ENCODE measurements at regions not wholly inside any gene's neighbourhood (a gene's known extent, or its start where the extent isn't known, plus 50 kb on each side); places are given as distances from the start of the nearest gene placed in this dataset.
"Not testable (repeated sequence)": the region's sequence is repeated elsewhere in the genome, so short reads cannot be mapped to it uniquely, and the experiment has no call there.

DNA sequence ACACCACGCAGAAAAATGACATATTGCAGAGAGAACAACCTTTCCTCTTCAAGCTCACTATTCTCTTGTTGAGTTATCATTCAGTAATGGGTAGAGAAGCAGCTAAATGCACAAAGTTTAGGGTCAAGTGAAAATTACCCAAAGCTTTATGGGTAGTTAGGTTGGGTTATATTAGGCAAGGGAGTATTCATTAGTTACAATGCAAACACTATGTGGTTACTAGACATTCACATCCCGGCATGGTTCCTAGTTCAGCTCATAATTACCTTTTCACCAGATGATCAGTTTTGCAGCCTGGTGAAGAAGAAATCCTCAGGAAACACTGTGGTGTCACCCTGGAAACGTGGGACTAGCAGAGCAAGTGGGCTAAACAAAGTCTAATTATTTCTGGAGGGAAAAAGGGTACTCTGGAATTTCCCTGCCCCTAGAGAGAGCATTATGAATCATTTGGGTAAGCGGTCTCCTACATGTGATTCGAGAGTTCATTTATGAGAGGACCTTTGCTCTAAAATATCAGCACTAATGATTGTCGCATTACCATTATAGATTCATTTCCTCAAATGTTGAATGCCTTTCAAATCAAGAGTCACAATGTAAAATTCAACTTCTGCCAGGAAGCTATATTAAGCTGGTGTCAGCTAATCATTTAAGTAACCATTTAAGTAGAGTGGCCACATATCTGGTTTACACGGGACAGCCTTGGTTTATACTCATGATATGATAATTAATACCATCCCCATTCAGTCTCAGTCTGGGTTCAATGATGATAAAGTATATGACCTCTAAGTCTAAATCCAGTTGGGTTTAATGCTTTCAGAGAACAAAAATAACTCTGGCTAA lies 1208.0 kb downstream of the DIAPH3 start:
- Mint-ChIP-seq H3K9me3 (peaks cover 1% of the 10 kb centered on the region), H3K27ac (no peak overlapping the region), H3K27me3 (no peaks in the 10 kb centered on the region), H3K4me3 (no peak overlapping the region), H3K36me3 (ENCODE audit: low read depth) (no peaks in the 10 kb centered on the region), H3K4me1 (ENCODE audit: low read depth) (no peaks in the 10 kb centered on the region)
- DNase-seq (no peak), ATAC-seq (no peak)
- TF ChIP-seq, protein P1, sequence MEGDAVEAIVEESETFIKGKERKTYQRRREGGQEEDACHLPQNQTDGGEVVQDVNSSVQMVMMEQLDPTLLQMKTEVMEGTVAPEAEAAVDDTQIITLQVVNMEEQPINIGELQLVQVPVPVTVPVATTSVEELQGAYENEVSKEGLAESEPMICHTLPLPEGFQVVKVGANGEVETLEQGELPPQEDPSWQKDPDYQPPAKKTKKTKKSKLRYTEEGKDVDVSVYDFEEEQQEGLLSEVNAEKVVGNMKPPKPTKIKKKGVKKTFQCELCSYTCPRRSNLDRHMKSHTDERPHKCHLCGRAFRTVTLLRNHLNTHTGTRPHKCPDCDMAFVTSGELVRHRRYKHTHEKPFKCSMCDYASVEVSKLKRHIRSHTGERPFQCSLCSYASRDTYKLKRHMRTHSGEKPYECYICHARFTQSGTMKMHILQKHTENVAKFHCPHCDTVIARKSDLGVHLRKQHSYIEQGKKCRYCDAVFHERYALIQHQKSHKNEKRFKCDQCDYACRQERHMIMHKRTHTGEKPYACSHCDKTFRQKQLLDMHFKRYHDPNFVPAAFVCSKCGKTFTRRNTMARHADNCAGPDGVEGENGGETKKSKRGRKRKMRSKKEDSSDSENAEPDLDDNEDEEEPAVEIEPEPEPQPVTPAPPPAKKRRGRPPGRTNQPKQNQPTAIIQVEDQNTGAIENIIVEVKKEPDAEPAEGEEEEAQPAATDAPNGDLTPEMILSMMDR (IDR thresholded peaks at IDR 0.05): no peak
- POLR2A ChIA-PET: interaction anchor here (0.6 kb wide), 1 partner anchor 97 kb away, joined by 3 read pairs; no protein-coding TSS in a partner anchor
- intact Hi-C loops (cut with micrococcal nuclease): no loop called here
- CTCF ChIA-PET: no interaction called here

DNA sequence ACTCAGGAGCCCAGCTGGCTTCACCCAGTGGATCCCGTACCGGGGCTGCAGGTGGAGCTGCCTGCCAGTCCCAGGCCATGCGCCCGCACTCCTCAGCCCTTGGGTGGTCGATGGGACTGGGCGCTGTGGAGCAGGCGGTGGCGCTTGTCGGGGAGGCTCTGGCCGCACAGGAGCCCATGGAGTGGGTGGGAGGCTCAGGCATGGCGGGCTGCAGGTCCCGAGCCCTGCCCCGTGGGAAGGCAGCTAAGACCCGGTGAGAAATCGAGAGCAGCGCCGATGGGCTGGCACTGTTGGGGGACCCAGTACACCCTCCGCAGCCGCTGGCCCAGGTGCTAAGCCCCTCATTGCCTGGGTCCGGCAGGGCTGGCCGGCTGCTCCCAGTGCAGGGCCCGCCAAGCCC lies 1205.6 kb downstream of the DIAPH3 start:
- intact Hi-C loops (cut with micrococcal nuclease); H3K9me3 Mint-ChIP-seq; H3K4me1 Mint-ChIP-seq (ENCODE audit: low read depth); H3K36me3 Mint-ChIP-seq (ENCODE audit: low read depth); H3K4me3 Mint-ChIP-seq; DNase-seq; H3K27me3 Mint-ChIP-seq; CTCF ChIA-PET; H3K27ac Mint-ChIP-seq; POLR2A ChIA-PET; ATAC-seq: not testable (repeated sequence)

DNA sequence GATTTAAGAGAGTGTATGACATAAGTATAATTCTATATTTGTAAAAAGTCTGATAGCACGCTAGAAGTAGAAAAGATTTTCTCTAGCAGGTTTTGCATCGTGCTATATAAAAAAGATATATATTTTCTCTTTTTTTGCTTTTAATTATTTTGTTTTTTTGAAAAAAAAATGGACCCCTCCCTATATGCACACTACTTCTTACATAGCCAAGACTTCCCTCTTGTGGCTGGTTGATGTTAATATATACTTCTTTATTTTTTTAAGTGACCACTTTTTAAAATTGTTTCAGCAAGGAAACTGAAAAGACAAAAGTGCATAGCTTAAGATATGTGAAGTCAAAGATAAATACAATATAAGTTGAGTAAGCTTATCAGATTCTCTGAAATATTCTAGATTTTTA lies 1202.8 kb downstream of the DIAPH3 start:
- TF ChIP-seq, protein P1 (IDR thresholded peaks at IDR 0.05): no peak
- no peak for DNase-seq
- ATAC-seq: no peak
- H3K27me3 Mint-ChIP-seq: no peaks in the 10 kb centered on the region
- H3K4me1 Mint-ChIP-seq (ENCODE audit: low read depth): no peaks in the 10 kb centered on the region
- POLR2A ChIA-PET: no interaction called here
- intact Hi-C loops (cut with micrococcal nuclease): no loop called here
- CTCF ChIA-PET: no interaction called here
- H3K9me3 Mint-ChIP-seq: no peaks in the 10 kb centered on the region
- no peak overlapping the region for H3K27ac Mint-ChIP-seq
- H3K4me3 Mint-ChIP-seq: no peak overlapping the region
- no peaks in the 10 kb centered on the region for H3K36me3 Mint-ChIP-seq (ENCODE audit: low read depth)

DNA sequence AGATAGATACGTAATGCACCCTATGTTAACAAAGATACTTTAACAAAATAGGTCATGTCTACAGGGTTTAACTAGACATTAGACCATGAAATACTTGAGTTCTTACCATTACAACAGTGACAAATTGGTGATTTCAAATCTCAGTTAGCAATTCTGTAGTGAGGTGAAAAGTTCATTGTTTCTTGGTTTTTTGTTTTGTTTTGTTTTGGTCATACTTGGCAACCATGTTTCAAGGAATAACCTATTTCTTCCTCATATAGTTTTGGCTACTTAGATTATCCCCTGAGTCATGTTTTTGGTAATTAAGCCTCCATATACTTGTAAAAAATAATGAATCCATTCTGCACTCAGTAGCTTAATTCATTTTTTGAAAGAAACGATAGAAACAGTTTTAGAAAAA lies 1200.4 kb downstream of the DIAPH3 start:
- ATAC-seq (no peak), DNase-seq (no peak)
- Mint-ChIP-seq H3K27me3 (no peaks in the 10 kb centered on the region), H3K36me3 (ENCODE audit: low read depth) (no peaks in the 10 kb centered on the region), H3K9me3 (peaks cover under 1% of the 10 kb centered on the region), H3K4me1 (ENCODE audit: low read depth) (no peaks in the 10 kb centered on the region), H3K4me3 (no peak overlapping the region), H3K27ac (no peak overlapping the region)
- ChIA-PET POLR2A (no interaction called here), CTCF (no interaction called here)
- intact Hi-C loops (cut with micrococcal nuclease): no loop called here
- TF ChIP-seq, protein P1 (IDR thresholded peaks at IDR 0.05): no peak

DNA sequence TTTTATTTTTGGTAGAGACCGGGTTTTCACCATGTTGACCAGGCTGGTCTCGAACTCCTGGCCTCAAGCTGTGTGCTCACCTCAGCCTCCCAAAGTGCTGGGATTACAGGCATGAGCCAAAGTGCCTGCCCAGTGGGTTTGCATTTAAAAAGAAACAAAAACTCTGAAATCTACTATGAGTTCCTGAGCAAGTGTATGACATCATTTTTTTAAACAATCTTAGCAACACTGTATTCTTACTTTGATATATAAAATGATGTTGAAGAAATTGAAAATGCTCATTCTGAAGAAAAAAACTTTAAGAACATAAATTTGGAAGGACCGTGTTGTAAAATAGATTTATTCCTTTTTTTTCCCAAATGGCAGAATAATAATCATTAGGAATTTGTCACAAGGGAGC lies 1199.7 kb downstream of the DIAPH3 start:
- CTCF ChIA-PET: no interaction called here
- POLR2A ChIA-PET: no interaction called here

More for the DNA sequence above, 1199.7 kb downstream of the DIAPH3 start:
- TF ChIP-seq, protein P1 (IDR thresholded peaks at IDR 0.05): no peak
- DNase-seq (no peak), ATAC-seq (no peak)
- intact Hi-C loops (cut with micrococcal nuclease): no loop called here
- Mint-ChIP-seq H3K27ac (no peak overlapping the region), H3K9me3 (peaks cover 2% of the 10 kb centered on the region), H3K27me3 (no peaks in the 10 kb centered on the region), H3K4me3 (no peak overlapping the region), H3K4me1 (ENCODE audit: low read depth) (no peaks in the 10 kb centered on the region), H3K36me3 (ENCODE audit: low read depth) (no peaks in the 10 kb centered on the region)

Data from activated CD8-positive, alpha-beta T cell treated with anti-CD3 and anti-CD28 coated beads for 36 hours (primary cell).